HEK293 (cell line): ENCODE measurements at regions not wholly inside any gene's neighbourhood (a gene's known extent, or its start where the extent isn't known, plus 50 kb on each side); places are given as distances from the start of the nearest gene placed in this dataset.

Experiments used
- KLF17 ChIP-seq: fragments of 450-650 bp; formaldehyde crosslinking; IDR thresholded peaks from 2 replicates; pipeline ENCODE4 v1.5.1; 2016; ENCODE audit warnings: missing biosample characterization, missing genetic modification characterization
- KLF8 ChIP-seq: fragments of 450-650 bp; formaldehyde crosslinking; IDR thresholded peaks from 2 replicates; pipeline ENCODE4 v1.5.1; 2016; ENCODE audit warnings: missing biosample characterization, missing genetic modification characterization
- PRDM10 ChIP-seq: fragments of 450-650 bp; formaldehyde crosslinking; IDR thresholded peaks from 2 replicates; pipeline ENCODE4 v1.5.1; 2016; ENCODE audit warnings: missing biosample characterization, missing genetic modification characterization
- SCRT2 ChIP-seq: fragments of 450-650 bp; formaldehyde crosslinking; IDR thresholded peaks from 2 replicates; pipeline ENCODE4 v1.5.1; 2016; ENCODE audit warnings: missing biosample characterization, missing genetic modification characterization
- ZBTB20 ChIP-seq: fragments of 450-650 bp; formaldehyde crosslinking; IDR thresholded peaks from 2 replicates; pipeline ENCODE4 v1.5.1; 2016; ENCODE audit warnings: missing biosample characterization, missing genetic modification characterization
- ZBTB26 ChIP-seq: fragments of 450-650 bp; formaldehyde crosslinking; optimal IDR thresholded peaks from 2 replicates; pipeline ENCODE3; 2016; ENCODE audit warnings: missing biosample characterization, mild to moderate bottlenecking, missing genetic modification characterization
- ZBTB8A ChIP-seq: fragments of 450-650 bp; formaldehyde crosslinking; IDR thresholded peaks from 2 replicates; pipeline ENCODE4 v1.5.1; 2016; ENCODE audit warnings: missing biosample characterization, missing genetic modification characterization
- ZEB2 ChIP-seq: fragments of 450-650 bp; formaldehyde crosslinking; IDR thresholded peaks from 2 replicates; pipeline ENCODE4 v1.5.1; 2016; ENCODE audit warnings: missing biosample characterization, missing genetic modification characterization
- ZNF10 ChIP-seq: fragments of 450-650 bp; formaldehyde crosslinking; IDR thresholded peaks from 2 replicates; pipeline ENCODE4 v1.5.1; 2017; ENCODE audit warnings: missing biosample characterization, missing genetic modification characterization
- ZNF148 ChIP-seq: fragments of 450-650 bp; formaldehyde crosslinking; IDR thresholded peaks from 2 replicates; pipeline ENCODE4 v1.5.0; 2017; ENCODE audit warnings: missing biosample characterization, missing genetic modification characterization, borderline replicate concordance
- ZNF341 ChIP-seq: fragments of 450-650 bp; formaldehyde crosslinking; IDR thresholded peaks from 2 replicates; pipeline ENCODE4; 2016; ENCODE audit warnings: low read depth, missing biosample characterization, missing genetic modification characterization
- ZNF354C ChIP-seq: fragments of 450-650 bp; formaldehyde crosslinking; IDR thresholded peaks from 2 replicates; pipeline ENCODE4 v1.5.1; 2016; ENCODE audit warnings: missing biosample characterization, missing genetic modification characterization, low read depth, borderline replicate concordance
- ZNF501 ChIP-seq: fragments of 450-650 bp; formaldehyde crosslinking; IDR thresholded peaks from 2 replicates; pipeline ENCODE4 v1.5.1; 2016; ENCODE audit warnings: missing biosample characterization, missing genetic modification characterization
- ZNF544 ChIP-seq: fragments of 450-650 bp; formaldehyde crosslinking; IDR thresholded peaks from 2 replicates; pipeline ENCODE4 v1.5.0; 2017; ENCODE audit warnings: missing biosample characterization, missing genetic modification characterization
- ZNF549 ChIP-seq: fragments of 450-650 bp; IDR thresholded peaks from 2 replicates; pipeline ENCODE4 v1.5.1; 2018; ENCODE audit warnings: missing biosample characterization, missing genetic modification characterization, mild to moderate bottlenecking, inconsistent platforms, moderate library complexity
- ZNF571 ChIP-seq: fragments of 450-650 bp; formaldehyde crosslinking; IDR thresholded peaks from 2 replicates; pipeline ENCODE4 v1.5.0; 2017; ENCODE audit warnings: missing biosample characterization, missing genetic modification characterization
- ZNF843 ChIP-seq: fragments of 450-650 bp; formaldehyde crosslinking; IDR thresholded peaks from 2 replicates; pipeline ENCODE4 v1.5.1; 2016; ENCODE audit warnings: missing biosample characterization, missing genetic modification characterization
- ZSCAN23 ChIP-seq: fragments of 450-650 bp; formaldehyde crosslinking; IDR thresholded peaks from 2 replicates; pipeline ENCODE4 v1.5.1; 2016; ENCODE audit warnings: missing biosample characterization, missing genetic modification characterization
- TF ChIP-seq, protein P1 (sequence below): fragments of 450-650 bp; formaldehyde crosslinking; IDR thresholded peaks from 2 replicates; pipeline ENCODE4 v1.5.1; 2016; ENCODE audit warnings: missing biosample characterization, missing genetic modification characterization
- TF ChIP-seq, protein P2 (sequence below): fragments of 450-650 bp; formaldehyde crosslinking; IDR thresholded peaks from 2 replicates; pipeline ENCODE4 v1.5.1; 2016; ENCODE audit warnings: missing biosample characterization, missing genetic modification characterization
- TF ChIP-seq, protein P3 (sequence below): fragments of 450-650 bp; formaldehyde crosslinking; IDR thresholded peaks from 2 replicates; pipeline ENCODE4; 2016; ENCODE audit warnings: missing biosample characterization, missing genetic modification characterization

DNA sequence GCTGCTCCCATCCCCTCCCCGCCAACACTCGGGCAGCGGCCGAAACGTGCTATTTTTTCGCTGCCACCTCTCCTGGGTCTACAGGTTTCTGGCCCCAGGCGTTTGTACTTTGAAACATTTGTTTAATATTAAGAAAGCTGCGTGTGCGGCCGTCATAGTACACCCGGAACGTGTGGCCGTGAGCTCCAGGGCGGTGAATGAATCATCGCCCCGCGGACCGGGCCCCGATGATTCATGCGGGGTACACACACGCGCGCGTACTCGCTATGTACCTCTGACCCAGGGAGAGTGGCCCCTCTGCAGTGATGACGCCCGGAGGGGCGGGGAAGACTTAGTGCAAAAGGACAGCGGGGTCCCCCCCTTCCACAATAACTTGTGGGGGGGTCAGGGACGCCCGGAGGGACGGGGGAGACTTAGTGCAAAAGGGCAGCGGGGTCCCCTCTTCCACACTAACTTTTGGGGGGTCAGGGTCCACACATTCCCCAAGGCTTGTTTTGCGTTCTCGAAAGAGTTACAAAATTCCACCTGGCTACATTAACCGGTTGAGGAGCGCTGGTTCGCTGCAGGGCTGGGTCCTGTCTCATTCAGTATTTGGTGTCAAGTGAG lies 56.5 kb upstream of the PCGF5 start (continued):
- TF ChIP-seq ZBTB26 (tag by site-specific recombination) (peak; percentile 86), ZNF501 (no peak), ZNF843 (no peak), ZSCAN23 (tag by site-specific recombination) (no peak), SCRT2 (tag by site-specific recombination) (peak; percentile 80; the same call in 1 of the 2 replicates), ZNF544 (tag by site-specific recombination) (no peak), ZNF10 (tag by site-specific recombination) (no peak), KLF17 (tag by site-specific recombination) (peak; percentile 54; the same call in 1 of the 2 replicates), KLF8 (peak; percentile 9; the same call in 1 of the 2 replicates), ZNF571 (tag by site-specific recombination) (no peak), ZEB2 (tag by site-specific recombination) (peak; percentile 70), ZNF354C (tag by site-specific recombination) (no peak), ZNF549 (tag by site-specific recombination) (no peak), ZNF341 (peak; percentile 84), PRDM10 (peak; percentile 68), ZBTB20 (peak; percentile 53; the same call in 1 of the 2 replicates), ZBTB8A (tag by site-specific recombination) (peak; percentile 49; the same call in 1 of the 2 replicates), ZNF148 (tag by site-specific recombination) (no peak)
- TF ChIP-seq, protein P1, sequence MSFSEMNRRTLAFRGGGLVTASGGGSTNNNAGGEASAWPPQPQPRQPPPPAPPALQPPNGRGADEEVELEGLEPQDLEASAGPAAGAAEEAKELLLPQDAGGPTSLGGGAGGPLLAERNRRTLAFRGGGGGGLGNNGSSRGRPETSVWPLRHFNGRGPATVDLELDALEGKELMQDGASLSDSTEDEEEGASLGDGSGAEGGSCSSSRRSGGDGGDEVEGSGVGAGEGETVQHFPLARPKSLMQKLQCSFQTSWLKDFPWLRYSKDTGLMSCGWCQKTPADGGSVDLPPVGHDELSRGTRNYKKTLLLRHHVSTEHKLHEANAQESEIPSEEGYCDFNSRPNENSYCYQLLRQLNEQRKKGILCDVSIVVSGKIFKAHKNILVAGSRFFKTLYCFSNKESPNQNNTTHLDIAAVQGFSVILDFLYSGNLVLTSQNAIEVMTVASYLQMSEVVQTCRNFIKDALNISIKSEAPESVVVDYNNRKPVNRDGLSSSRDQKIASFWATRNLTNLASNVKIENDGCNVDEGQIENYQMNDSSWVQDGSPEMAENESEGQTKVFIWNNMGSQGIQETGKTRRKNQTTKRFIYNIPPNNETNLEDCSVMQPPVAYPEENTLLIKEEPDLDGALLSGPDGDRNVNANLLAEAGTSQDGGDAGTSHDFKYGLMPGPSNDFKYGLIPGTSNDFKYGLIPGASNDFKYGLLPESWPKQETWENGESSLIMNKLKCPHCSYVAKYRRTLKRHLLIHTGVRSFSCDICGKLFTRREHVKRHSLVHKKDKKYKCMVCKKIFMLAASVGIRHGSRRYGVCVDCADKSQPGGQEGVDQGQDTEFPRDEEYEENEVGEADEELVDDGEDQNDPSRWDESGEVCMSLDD (tag by site-specific recombination) = peak; percentile 92
- TF ChIP-seq, protein P2, sequence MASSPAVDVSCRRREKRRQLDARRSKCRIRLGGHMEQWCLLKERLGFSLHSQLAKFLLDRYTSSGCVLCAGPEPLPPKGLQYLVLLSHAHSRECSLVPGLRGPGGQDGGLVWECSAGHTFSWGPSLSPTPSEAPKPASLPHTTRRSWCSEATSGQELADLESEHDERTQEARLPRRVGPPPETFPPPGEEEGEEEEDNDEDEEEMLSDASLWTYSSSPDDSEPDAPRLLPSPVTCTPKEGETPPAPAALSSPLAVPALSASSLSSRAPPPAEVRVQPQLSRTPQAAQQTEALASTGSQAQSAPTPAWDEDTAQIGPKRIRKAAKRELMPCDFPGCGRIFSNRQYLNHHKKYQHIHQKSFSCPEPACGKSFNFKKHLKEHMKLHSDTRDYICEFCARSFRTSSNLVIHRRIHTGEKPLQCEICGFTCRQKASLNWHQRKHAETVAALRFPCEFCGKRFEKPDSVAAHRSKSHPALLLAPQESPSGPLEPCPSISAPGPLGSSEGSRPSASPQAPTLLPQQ (tag by site-specific recombination) = peak; percentile 41
- TF ChIP-seq, protein P3, sequence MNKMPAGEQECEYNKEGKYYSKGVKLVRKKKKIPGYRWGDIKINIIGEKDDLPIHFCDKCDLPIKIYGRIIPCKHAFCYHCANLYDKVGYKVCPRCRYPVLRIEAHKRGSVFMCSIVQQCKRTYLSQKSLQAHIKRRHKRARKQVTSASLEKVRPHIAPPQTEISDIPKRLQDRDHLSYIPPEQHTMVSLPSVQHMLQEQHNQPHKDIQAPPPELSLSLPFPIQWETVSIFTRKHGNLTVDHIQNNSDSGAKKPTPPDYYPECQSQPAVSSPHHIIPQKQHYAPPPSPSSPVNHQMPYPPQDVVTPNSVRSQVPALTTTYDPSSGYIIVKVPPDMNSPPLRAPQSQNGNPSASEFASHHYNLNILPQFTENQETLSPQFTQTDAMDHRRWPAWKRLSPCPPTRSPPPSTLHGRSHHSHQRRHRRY (tag by site-specific recombination) = no peak
